ENCODE measurements at regions not wholly inside any gene's neighbourhood (a gene's known extent, or its start where the extent isn't known, plus 50 kb on each side); places are given as distances from the start of the nearest gene placed in this dataset.
"Not testable (repeated sequence)": the region's sequence is repeated elsewhere in the genome, so short reads cannot be mapped to it uniquely, and the experiment has no call there.

GRCh38 chr2:129565551-129566109, 413.8 kb upstream of the RAB6C start:
- no peak for DNase-seq

GRCh38 chr2:129570812-129571211, 408.7 kb upstream of the RAB6C start:
- DNase-seq: not testable (repeated sequence)

GRCh38 chr2:129575431-129575830, 404.0 kb upstream of the RAB6C start:
- no peak for DNase-seq

GRCh38 chr2:129575880-129576279, 403.6 kb upstream of the RAB6C start:
- DNase-seq: no peak

GRCh38 chr2:129580001-129580400, 399.5 kb upstream of the RAB6C start:
- DNase-seq: no peak

- no peak for DNase-seq
These were observed 393.7 kb upstream of the RAB6C start for GRCh38 chr2:129585760-129586159.

GRCh38 chr2:129587426-129588064, 391.9 kb upstream of the RAB6C start:
- no peak for DNase-seq

- no peak for DNase-seq
These were observed 374.9 kb upstream of the RAB6C start for GRCh38 chr2:129604560-129604959.

- DNase-seq: no peak
These were observed 373.8 kb upstream of the RAB6C start for GRCh38 chr2:129605646-129606045.

GRCh38 chr2:129606496-129607270, 372.8 kb upstream of the RAB6C start:
- no peak for DNase-seq

GRCh38 chr2:129609224-129609623, 370.2 kb upstream of the RAB6C start:
- DNase-seq: no peak

- DNase-seq: no peak
These were observed 368.7 kb upstream of the RAB6C start for GRCh38 chr2:129610766-129611165.

- DNase-seq: no peak
These were observed 368.0 kb upstream of the RAB6C start for GRCh38 chr2:129611471-129611870.

- DNase-seq: peak; percentile 76
These were observed 360.0 kb upstream of the RAB6C start for GRCh38 chr2:129619471-129619870.

- DNase-seq: no peak
These were observed 359.1 kb upstream of the RAB6C start for GRCh38 chr2:129620411-129620810.

GRCh38 chr2:129623783-129624182, 355.7 kb upstream of the RAB6C start:
- no peak for DNase-seq

GRCh38 chr2:129627437-129627836, 352.0 kb upstream of the RAB6C start:
- no peak for DNase-seq

GRCh38 chr2:129636692-129637091, 342.8 kb upstream of the RAB6C start:
- no peak for DNase-seq

- DNase-seq: no peak
These were observed 338.1 kb upstream of the RAB6C start for GRCh38 chr2:129641371-129641770.

- DNase-seq: no peak
These were observed 336.9 kb upstream of the RAB6C start for GRCh38 chr2:129642526-129643043.

- no peak for DNase-seq
These were observed 334.1 kb upstream of the RAB6C start for GRCh38 chr2:129645335-129645734.

GRCh38 chr2:129646107-129646506, 333.4 kb upstream of the RAB6C start:
- no peak for DNase-seq

GRCh38 chr2:129653246-129653645, 326.2 kb upstream of the RAB6C start:
- no peak for DNase-seq

GRCh38 chr2:129654331-129654730, 325.1 kb upstream of the RAB6C start:
- DNase-seq: no peak

Data from NCI-H2107 (cell line).